GM13977 (cell line): ENCODE measurements at regions not wholly inside any gene's neighbourhood (a gene's known extent, or its start where the extent isn't known, plus 50 kb on each side); places are given as distances from the start of the nearest gene placed in this dataset.

Experiments used
- DNase-seq: peaks from one replicate; pipeline ENCODE4 v3.0.0; 2012; ENCODE audit warnings: low spot score
- in situ Hi-C: fragments of 300-500 bp; cut with MboI; formaldehyde crosslinking; loops from one replicate; pipeline ENCODE4 v1.12.0; 2022; ENCODE audit warnings: low sequenced_read_pairs, low pct_unique_long_range_greater_than_20kb, mixed read lengths, inconsistent platforms; ENCODE audit not compliant: unreplicated experiment
- TF ChIP-seq, protein P1 (sequence below): IDR thresholded peaks from 2 replicates; pipeline ENCODE4 v1.5.1; 2012; ENCODE audit warnings: mild to moderate bottlenecking, control low read depth; ENCODE audit not compliant: insufficient read depth; ENCODE audit errors: extremely low read depth, missing control alignments

DNA sequence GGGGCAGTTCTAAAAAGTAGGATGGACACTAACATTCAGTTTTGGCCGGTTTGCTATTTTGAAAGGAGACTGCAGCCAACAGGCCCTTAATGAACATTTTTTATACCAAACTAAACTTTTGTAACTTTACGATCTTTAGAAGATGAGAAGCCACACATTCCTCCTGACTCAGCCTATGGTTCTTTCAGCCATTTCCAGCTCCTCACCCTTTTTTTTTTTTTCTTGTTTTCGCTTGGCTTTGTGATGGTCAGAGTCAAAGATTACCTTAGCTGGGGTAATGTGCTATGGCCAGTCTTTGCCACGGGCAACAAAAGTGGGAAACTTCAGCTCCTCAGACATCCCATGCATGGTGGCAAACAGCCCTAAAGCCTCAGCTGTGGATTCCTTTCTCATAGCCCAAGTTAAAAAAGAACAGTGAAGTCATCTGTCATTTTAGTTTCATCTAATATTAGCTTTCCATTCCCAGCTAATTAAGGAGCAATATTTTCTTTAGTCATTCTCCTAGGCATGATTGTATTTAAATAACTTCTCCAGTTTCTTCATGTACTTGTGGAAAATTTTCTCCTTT, 368.7 kb downstream of the MFSD1 start:
- TF ChIP-seq, protein P1, sequence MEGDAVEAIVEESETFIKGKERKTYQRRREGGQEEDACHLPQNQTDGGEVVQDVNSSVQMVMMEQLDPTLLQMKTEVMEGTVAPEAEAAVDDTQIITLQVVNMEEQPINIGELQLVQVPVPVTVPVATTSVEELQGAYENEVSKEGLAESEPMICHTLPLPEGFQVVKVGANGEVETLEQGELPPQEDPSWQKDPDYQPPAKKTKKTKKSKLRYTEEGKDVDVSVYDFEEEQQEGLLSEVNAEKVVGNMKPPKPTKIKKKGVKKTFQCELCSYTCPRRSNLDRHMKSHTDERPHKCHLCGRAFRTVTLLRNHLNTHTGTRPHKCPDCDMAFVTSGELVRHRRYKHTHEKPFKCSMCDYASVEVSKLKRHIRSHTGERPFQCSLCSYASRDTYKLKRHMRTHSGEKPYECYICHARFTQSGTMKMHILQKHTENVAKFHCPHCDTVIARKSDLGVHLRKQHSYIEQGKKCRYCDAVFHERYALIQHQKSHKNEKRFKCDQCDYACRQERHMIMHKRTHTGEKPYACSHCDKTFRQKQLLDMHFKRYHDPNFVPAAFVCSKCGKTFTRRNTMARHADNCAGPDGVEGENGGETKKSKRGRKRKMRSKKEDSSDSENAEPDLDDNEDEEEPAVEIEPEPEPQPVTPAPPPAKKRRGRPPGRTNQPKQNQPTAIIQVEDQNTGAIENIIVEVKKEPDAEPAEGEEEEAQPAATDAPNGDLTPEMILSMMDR, result no peak
- DNase-seq, result no peak
- in situ Hi-C loops, result no loop called here

DNA sequence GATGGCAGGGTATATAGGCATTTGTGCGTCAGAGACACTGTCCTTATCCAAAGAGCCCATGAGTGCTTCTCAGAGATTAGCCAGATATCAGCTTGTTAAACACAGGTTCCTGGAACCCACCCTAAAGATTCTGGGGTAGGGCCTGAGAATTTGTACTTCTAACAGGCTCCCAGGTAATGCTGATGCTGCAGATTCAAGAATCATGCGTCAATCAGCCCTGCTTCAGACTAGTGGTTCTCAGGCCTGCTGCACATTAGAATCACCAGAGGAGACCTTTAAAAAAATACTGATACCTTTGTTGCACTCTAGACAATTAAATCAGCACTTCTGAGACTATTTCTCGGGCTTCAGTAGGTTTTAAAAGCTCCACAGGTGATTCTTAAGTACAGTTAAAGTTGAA, 369.5 kb downstream of the MFSD1 start:
- in situ Hi-C loops, result no loop called here
- DNase-seq, result no peak
- TF ChIP-seq, protein P1, result no peak

DNA sequence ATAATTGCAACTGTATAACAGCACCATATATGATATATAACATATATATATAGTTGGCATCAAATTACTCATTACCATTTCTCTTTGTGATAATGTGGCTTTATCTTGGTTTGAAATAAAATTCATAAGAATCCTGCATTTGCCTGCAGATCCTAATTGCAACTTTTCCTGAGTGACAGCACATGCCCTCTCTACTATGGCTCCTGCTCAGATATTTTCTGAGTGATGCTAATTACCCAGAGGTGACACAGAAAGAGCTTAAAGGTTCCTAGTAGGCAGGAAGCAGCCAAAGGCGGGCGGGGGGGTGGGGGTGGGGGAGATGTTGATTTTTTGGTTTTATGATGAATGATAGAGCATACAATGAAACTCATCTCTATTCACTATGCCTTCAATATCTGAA, 370.6 kb downstream of the MFSD1 start:
- TF ChIP-seq, protein P1, result no peak
- in situ Hi-C loops, result no loop called here
- DNase-seq, result no peak

DNA sequence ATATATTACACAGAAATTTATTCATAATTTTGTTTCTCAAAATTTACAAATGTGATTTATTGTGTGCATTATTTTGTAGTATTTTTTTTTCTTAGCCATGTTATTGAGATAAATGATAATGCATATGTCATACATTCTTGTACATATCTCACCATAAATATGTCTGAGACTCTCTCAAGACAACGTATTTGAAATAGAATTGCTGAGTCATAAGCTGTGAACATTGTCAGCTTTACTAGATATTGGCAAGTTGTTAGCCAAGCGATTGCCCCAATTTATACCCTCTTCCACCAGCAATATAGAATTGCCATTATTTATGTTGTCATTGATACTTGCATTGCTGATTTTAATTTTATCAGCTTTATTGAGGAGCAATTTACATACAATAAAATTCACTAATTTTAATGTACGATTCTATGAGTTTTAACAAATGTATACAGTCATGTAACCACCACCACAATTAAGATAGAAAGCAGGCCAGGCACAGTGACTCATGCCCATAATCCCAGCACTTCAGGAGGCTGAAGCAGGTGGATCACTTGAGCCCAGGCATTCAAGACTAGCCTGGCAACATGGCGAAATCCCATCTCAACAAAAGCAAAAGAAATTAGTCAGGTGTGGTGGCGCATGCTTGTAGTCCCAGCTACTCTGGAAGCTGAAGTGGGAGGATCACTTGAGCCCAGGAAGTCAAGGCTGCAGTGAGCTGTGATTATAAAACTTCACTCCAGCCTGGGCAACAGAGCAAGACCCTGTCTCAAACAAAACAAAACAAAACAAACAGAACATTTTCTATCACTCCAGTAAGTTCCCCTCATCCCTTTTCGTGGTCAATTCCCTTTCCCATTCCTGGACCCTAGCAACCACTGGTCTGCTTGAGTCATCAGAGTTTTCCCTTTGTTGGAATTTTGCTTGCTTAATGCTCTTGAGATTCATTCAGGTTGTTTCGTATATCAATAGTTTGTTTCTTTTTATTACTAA, 373.1 kb downstream of the MFSD1 start:
- no peak for DNase-seq
- TF ChIP-seq, protein P1, result no peak
- in situ Hi-C loops, result no loop called here

DNA sequence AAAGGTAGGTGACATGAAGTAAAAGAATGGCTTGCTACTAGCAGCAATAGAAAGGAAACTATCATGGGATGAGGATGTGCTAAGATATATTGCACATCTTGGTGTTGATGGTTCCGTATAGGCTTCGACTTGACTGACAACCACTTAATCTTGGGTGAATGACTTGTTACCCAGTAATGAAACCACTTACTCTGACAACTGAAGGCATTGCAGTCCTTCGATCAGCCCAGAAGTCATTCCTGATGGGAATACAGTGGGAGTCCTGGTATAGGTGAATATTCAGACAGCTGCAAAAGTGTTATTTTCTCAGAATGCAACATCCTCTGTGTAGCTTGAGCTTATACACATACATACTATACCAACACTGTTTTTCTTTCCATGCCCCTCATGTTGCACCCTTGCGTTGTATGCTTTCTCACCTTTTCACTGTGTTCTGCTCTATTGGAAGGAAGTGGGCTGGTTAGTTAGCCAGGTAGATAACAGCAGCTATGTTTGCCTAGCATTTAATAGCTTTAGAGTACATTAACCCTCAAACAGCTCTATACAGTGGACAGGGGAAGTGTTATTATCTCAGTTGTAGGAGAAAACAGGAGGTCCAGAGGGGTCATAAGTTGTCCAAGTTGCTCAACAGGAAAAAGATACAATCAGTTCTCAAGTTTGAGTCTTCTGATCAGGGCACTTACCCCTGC, 376.5 kb downstream of the MFSD1 start:
- in situ Hi-C loops, result no loop called here
- TF ChIP-seq, protein P1, result no peak

DNA sequence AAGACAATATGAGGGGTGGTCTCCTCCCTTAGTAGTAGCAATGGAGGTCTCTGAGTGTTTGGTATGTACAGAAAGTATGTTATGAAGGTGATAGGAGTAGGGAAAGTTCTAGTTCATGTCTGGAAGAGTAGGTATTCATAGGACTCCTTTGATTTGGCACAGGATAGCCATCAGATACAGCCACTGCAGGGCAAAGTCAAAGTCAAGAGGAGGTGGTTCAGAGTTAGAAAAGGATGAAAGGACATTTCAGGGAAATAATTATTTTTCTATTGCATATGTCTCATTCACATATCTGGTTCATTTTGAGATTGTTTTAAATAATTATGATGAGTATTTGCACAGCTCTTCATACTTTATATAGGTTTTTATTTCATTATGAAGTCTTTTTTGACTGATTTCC, 381.1 kb downstream of the MFSD1 start:
- in situ Hi-C loops, result no loop called here
- DNase-seq, result no peak
- TF ChIP-seq, protein P1, result no peak

More for the DNA sequence above, 376.5 kb downstream of the MFSD1 start:
- DNase-seq, result no peak
